ENCODE measurements at regions not wholly inside any gene's neighbourhood (a gene's known extent, or its start where the extent isn't known, plus 50 kb on each side); places are given as distances from the start of the nearest gene placed in this dataset.

DNA sequence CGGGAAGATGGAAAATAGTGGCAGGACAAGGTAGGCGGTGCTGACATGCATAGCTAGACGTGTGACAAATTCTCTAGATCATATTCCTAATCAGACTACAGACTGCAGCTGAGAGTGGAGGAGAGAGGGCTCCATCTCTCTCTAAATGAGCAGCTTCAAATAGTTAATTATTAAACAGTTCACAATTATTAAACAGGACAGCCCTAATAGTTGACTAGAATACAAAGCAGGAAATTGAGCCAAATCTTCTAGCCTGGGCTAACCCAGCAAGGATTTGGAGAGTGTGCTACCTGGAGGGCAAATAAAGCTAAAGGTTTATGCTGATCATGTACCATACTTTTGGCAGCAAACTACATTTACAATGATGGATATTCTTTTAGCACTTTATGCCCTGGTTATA is 54.4 kb upstream of the CWC22 start:
- intact Hi-C loops (cut with DNase I; ENCODE audit: low total_unique reads) = no loop called here

DNA sequence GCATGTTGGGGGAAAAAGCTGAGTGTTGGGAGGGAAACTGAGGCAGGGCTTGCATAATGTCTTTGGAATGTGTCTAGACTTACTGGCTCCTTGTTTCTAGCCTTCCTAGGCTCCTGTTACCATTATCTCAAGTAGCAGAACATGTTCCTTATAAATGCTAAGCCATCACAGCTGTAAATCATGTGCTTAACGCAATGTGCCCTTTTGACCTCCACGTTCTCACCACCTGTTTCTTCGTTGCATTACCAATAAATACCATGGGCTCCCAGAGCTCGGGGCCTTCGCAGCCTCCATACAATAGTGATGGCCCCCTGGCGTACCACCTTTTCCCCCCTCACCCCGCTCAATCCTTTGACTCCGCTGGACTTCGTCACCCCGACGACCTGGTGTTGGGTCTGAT is 54.0 kb upstream of the CWC22 start:
- intact Hi-C loops (cut with DNase I; ENCODE audit: low total_unique reads) = no loop called here
- H3K4me3 ChIP-seq (ENCODE audit: low read depth, poor library complexity, severe bottlenecking) = no peak overlapping the region
- DNase-seq (ENCODE audit: low spot score in 2 of 2) = no peak
- TF ChIP-seq, protein P1, sequence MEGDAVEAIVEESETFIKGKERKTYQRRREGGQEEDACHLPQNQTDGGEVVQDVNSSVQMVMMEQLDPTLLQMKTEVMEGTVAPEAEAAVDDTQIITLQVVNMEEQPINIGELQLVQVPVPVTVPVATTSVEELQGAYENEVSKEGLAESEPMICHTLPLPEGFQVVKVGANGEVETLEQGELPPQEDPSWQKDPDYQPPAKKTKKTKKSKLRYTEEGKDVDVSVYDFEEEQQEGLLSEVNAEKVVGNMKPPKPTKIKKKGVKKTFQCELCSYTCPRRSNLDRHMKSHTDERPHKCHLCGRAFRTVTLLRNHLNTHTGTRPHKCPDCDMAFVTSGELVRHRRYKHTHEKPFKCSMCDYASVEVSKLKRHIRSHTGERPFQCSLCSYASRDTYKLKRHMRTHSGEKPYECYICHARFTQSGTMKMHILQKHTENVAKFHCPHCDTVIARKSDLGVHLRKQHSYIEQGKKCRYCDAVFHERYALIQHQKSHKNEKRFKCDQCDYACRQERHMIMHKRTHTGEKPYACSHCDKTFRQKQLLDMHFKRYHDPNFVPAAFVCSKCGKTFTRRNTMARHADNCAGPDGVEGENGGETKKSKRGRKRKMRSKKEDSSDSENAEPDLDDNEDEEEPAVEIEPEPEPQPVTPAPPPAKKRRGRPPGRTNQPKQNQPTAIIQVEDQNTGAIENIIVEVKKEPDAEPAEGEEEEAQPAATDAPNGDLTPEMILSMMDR (IDR thresholded peaks at IDR 0.05) = no peak
- no peak for TF ChIP-seq POLR2A (IDR thresholded peaks at IDR 0.05)
- WGBS, 2 donors = 54 to 62% methylated on average over 11 of the region's 11 CpGs

More for the DNA sequence above, 54.4 kb upstream of the CWC22 start:
- no peak for TF ChIP-seq POLR2A (IDR thresholded peaks at IDR 0.05)
- TF ChIP-seq, protein P1 (IDR thresholded peaks at IDR 0.05) = no peak
- no peak overlapping the region for H3K4me3 ChIP-seq (ENCODE audit: low read depth, poor library complexity, severe bottlenecking)
- DNase-seq (ENCODE audit: low spot score in 2 of 2) = no peak
- WGBS, 2 donors = 57 to 62% methylated on average over 3 of the region's 3 CpGs

DNA sequence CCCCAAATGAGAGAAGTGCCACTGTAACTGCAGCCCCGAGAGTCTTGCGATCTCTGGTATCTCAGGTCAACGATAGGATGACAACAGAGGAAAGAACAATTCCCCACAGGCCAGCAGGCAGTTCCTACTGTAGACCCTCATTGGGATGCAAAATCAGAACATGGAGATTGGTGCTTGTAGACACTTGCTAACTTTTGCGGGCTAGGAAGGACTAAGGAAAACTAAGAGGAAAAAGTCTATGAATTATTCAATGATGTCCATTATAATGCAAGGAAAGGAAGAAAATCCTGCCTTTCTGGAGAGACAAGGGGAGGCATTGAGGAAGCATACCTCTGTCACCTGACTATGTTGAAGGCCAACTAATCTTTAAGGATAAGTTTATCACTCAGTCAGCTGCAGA is 51.9 kb upstream of the CWC22 start:
- no peak for TF ChIP-seq POLR2A (IDR thresholded peaks at IDR 0.05)
- TF ChIP-seq, protein P1 (IDR thresholded peaks at IDR 0.05) = no peak
- WGBS, 2 donors = 86 to 92% methylated on average over 4 of the region's 4 CpGs
- intact Hi-C loops (cut with DNase I; ENCODE audit: low total_unique reads) = no loop called here

DNA sequence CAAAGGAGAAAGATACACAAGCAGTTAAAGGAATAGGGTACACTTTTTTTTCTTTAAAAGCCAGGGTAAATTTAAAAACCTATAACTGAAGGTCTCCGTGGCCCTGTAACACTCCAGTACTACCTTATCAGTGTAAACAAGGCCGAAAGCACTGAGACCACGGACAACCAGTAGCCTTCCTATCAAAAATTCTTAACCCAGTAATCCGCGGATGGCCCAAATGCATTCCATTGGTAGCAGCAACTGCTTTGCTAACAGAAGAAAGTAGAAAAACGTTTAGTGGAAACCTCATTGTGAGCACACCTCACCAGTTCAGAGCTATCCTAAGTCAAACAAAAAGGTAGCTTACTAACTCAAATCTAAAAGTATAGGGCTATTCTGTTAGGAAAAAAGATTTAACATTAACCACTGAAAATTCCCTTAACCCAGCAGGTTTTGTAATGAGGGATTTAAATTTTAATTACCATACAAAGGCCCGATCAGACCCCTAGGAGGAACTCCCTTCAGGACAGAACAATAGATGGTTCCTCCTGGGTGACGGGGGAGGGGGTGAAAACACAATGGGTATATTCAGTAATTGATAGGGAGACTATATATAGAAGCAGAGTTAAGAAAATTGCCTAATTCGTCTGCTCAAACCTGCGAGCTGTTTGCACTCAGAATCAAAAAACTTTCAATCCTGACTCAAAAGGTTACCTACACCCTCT is 50.8 kb upstream of the CWC22 start:
- no peak for DNase-seq (ENCODE audit: low spot score in 2 of 2)
- intact Hi-C loops (cut with DNase I; ENCODE audit: low total_unique reads) = no loop called here
- H3K4me3 ChIP-seq (ENCODE audit: low read depth, poor library complexity, severe bottlenecking) = no peak overlapping the region
- WGBS, 2 donors = 80 to 83% methylated on average over 10 of the region's 10 CpGs
- TF ChIP-seq, protein P1 (IDR thresholded peaks at IDR 0.05) = no peak
- no peak for TF ChIP-seq POLR2A (IDR thresholded peaks at IDR 0.05)

More for the DNA sequence above, 51.9 kb upstream of the CWC22 start:
- no peak overlapping the region for H3K4me3 ChIP-seq (ENCODE audit: low read depth, poor library complexity, severe bottlenecking)
- no peak for DNase-seq (ENCODE audit: low spot score in 2 of 2)

All from lower leg skin (tissue), 4 donors.